OCI-M2 (cell line): ENCODE measurements at regions not wholly inside any gene's neighbourhood (a gene's known extent, or its start where the extent isn't known, plus 50 kb on each side); places are given as distances from the start of the nearest gene placed in this dataset.

Experiments
- DNase-seq: peaks from one replicate; lab custom pipeline; 2025; ENCODE audit not compliant: unreplicated experiment; lab: John Stamatoyannopoulos, UW

DNA sequence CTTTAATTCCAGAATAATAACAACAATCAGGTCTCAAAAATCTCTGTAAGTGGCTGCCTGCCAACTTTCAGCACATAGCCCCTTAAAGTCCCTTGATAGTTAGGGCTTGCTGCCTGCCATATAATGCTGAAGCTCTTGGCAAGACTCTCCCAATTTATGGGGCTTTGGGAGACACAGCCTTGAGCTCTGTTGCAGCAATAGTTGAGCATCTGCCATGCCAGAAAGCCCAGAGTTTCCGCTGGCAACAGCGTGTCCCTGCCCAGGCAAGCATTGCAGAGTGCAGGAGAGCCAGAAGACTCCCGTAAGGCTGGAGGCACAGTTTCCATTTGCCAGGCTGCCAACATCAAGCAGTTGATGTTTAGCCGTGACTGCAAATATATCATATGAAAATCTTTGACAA lies 678.5 kb upstream of the NUDT12 start:
- no peak for DNase-seq

DNA sequence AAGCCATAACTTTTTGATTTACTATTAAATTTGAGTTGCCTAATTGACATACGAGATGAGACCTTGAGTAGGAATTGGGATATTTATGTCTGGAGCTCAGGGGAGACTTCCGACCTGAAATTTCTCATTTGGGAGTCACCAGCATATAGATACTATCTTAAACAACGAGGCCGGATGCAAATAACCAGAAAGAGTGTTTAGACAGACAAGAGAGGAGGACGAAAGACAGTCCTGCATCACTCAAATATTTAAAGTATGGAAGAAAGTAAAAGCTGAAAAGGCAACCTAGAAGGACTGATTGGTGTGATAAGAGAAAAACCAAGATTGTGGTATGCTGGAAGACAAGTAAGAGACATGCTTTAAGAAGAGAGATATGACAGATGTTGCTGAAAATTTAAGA lies 675.0 kb upstream of the NUDT12 start:
- DNase-seq, result no peak

DNA sequence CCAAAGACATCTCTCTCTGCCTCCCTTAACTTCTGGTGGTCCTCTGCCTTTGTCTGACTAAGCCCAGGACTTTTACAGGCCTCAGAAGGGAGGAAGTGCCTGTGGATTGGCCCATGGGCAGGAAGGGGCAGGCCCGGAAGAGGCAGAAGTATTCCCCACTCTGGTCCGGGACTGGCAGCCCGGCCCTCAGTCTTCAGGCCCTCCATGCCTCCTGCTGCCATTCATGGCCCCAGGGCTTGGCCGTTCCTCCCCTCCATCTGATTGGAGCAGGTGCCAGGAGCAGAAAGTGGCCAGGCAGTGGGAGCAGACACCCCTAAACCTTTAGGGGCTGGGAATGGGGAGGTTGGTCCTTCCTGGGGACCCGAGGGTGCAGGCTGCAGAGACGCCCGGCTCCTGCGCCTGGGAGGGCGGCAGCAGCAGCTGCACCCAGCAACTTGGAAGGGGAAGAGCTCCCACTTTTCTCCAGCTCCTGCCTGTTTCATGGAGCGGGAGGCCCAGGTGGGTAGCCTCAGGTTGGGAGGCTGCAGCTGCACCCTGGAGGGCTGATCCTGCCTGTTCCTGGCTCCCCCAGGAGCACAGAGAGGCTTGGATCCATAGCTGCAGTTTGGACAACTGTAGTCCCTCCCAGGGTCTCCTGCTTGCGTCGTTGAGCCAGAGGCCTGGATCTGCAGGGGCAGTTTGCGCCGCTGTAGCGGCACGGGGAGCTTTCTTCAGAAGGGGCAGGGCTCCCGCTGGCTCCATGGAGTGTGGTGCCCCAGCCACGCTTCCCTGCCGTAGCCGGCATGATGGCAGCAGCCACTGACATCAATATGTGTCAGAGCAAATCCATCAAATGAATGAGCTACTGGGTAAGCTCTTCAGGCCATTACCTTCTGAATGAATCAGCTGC lies 661.5 kb upstream of the NUDT12 start:
- DNase-seq, result no peak

DNA sequence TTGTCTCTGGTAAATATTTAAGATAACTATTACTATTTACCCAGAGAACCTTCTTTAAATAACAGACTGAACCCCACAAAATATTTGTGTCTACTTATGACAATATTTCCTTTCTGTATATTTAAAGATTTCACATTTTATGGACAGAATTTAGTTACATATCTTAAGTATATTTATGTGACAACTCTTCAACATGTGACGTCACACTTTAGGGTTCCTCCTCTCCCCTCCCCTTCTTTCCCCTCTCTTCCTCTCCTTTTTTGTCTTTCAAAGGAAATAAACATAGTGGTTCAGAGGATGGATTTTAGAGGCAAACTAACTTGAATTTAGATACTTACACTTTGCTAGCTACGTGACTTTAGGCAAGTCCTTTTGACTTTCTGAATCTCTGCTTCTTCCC lies 655.6 kb upstream of the NUDT12 start:
- no peak for DNase-seq

DNA sequence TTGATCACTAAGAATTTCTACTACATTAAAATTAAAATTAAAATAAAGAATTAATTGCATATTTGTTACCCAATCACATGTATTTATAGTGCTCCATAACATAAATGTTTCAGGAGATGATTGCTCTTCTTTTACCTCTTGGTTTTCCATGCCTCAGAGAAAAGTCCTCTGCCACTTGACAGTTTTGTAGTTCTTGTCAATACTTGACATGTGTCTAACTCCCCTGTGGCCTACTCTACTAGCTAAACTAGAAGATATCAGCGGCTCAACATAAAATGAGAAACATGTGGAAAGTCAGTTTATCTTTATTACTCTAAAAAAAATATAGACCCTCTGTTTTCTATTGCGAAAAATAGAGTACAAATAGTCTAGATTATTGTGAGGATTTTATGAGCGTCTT lies 650.6 kb upstream of the NUDT12 start:
- no peak for DNase-seq

DNA sequence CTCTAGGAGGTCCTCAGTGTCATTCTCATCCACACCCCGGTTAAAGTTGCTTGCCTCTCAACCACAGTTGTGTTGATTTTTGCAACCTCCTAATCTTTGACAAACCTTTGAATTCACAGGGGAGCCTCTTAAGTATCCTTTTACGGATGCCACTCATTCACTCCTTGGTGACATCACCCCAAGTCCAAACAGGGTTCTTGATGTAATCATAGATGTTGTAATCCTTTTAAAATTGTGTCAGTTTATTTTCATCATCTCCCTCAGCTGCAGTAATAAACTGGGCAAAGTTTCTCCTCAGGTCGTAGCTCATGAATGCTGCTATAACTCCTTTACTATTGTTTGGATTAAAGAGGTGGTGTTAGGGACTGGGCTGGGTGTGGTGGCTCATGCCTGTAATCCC lies 637.2 kb upstream of the NUDT12 start:
- no peak for DNase-seq

DNA sequence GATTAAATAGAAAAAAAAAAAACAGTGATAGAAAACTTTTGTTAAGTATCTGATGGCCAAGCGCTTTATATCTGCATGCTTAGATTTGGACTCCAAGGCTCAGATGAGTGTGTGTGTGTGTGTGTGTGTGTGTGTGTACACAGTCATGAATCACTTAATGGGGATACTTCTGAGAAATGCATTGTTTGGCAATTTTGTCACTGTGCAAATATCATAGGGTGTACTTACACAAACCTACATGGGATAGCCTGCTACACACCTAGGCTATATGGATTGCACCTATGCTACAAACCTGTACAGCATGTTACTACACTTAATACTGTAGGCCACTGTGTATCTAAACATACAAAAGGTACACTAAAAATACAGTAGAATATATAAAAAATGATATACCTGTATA lies 635.6 kb upstream of the NUDT12 start:
- no peak for DNase-seq

DNA sequence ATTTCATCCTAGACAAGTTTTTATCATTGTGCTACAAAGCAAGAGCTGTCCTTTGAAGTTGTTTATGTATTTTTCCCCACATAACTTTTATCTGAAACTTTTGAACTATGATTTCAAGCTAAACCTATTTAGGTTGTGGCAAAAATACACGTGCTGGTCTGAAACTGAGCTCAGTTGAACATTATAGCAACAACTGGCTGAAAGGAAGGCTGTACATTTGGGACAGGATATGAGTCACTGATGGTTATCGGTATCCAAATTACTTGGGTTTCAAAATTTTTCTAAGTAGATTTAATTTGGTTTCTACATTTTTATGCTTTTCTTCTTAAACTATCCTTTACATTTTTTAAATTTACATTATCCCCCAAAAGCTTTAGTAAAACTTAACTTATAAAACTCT lies 627.3 kb upstream of the NUDT12 start:
- no peak for DNase-seq

DNA sequence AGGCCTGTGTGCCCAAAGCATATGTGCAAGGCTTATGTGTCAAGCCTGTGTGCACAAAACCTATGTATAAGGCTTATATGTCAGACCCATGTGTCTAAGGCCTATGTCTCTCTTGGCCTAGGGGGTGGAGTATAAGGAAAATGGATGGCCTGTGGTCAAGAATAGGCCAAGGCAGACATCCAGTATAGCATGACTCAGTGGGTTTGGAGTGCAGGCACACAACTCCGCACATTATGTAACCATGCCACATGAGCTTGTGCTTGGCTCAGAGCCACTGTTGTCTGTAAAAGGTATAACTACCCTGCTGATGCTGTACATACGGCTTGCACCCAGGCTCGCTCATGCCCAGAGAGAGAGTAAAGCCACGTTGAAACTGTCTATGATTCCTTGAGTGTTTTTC lies 626.4 kb upstream of the NUDT12 start:
- DNase-seq, result no peak

DNA sequence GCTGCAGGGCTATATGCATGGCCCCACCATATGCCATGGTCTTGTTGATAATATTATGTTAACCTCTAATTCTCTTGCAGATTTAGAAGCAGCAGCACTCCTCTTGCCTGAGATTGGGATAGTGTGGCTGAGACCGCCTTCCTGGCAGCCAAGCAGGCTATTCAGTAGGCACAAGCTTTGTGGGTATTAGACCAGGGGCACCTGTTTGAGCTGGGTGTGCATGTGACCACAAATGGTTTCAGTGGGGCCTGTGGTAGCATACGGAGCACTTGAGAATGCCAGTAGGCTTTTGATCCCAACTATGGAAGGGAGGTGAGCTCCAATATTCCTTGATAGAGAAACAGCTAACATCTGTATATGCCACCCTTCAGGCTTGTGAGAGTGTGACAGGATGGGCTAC lies 625.1 kb upstream of the NUDT12 start:
- no peak for DNase-seq

DNA sequence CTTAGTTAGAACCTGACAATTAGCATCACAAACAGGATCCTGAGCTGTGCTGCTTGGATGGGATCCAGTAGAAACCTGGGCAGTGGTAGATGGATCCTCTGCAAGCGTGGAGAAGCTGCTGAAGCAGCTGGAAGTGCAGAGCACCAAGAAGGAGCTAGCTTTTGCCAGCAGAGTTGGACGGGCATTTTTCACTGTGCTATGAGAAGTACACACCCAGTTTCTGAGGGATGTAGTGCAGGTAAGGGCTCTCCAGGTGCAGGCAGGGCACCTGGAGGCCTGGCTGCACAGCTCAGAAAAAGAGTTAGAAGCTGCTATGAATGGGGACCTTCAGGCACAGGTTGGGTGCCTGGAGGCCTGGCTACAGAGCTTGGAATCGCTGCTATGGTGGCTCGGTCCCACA lies 623.9 kb upstream of the NUDT12 start:
- DNase-seq, result no peak

DNA sequence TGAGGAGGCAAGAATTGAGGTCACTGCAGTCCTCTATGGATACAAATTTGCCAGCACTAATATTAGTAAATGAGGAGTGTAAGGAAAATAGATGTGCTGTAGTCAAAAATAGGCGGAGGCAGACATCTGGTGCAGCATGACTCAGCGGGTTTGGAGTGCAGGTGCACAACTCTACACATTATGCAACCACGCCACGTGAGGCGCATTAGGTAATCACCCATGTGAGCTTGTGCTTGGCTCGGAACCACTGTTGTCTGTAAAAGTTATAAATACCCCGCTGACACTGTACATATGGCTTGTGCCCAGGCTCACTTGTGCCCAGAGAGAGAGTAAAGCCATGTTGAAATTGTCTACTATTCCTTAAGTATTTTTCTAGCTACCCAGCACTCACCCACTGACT lies 623.5 kb upstream of the NUDT12 start:
- no peak for DNase-seq

DNA sequence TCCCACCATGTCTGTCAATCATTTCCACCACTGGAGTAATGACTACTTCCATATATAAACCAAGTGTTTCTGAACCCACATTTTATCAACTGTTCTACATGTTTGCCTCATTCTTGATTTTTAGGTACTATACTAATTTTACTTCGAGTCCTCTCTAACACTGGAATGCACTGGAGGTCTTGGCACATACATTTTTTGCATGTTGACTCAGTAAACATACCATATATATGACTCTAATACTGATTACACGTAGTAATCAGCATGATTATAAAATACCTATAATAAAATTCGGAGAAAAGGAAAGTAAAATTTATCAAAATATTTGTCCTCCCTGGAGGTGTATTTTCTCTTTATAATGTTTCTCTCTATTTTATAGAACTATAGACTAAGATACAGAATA lies 621.7 kb upstream of the NUDT12 start:
- DNase-seq, result no peak

DNA sequence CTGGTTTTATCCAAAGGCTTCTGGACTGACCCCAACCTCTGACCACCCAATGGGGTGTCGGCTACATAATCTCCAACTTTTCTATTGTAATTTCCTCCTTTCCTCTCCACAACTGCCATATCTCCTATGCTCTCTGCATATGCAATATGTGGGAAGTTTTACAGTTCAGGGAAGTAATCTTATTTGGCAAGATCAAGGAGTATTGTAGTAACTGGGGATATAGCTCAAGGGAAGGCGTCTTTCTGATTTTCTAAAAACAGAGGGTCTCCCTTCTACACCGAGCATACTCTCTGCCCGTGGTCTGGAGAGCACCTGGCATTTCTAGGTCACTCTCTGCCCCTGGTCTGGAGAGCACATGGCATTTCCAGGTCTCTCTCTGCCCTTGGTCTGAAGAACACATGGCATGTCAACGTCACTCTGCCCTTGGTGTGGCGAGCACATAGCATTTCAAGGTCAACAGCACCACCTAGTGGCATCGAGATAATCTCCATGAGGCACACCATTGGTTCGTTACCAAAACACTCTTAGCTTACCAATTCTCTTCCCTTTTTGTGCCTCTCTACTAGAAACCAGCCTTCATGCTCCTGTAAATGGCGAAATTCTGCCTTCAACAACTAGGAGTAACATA lies 616.4 kb upstream of the NUDT12 start:
- DNase-seq, result no peak

DNA sequence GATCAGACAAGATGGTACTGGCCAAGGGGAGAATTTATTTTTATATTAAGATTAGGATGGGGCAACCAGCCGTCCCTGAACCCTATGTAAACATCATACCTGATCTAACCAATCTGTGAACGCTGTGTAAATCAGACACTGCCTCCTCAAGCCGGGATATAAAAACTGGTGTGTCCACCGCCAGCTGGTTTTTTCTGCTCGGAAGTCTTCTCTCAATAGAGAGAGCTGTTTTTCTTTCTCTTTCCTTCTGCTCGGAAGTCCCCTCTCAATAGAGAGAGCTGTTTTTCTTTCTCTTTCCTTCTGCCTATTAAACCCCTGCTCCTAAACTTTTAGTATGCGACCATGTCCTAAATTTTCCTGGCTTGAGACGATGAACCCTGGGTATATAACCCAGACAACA lies 615.5 kb upstream of the NUDT12 start:
- no peak for DNase-seq

DNA sequence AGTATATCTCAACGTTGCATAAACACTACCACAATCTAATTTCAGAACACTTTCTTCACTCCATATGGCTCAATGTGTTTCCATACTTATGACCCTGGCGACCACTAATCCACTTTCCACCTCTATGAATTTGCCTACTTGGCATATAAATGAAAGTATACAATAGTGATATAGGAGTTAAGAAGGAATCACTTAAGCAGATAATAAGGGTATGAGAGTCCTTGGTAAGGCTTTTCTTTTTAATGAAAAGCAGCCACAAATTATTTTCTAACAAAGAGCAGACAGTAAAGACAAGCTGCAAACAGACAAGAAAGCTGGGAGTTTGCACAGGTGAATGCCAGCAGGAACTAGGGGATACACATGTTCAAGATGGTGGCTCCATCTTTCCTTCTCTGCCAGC lies 615.1 kb upstream of the NUDT12 start:
- no peak for DNase-seq

DNA sequence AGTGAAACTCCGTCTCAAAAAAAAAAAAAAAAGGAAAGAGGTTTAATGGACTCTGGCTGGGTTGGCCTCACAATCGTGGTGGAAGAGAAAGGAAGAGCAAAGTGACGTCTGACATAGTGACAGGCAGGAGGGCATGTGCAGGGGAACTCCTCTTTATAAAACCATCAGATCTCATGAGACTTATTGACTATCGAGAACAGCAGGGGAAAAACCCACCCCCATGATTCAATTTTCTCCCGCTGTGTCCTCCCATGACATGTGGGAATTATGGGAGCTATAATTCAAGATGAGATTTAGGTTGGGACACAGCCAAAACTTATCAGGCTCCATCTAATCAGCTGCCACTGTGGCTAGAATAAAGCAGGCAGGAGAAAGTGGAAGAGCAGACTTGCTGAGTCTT lies 610.4 kb upstream of the NUDT12 start:
- no peak for DNase-seq

DNA sequence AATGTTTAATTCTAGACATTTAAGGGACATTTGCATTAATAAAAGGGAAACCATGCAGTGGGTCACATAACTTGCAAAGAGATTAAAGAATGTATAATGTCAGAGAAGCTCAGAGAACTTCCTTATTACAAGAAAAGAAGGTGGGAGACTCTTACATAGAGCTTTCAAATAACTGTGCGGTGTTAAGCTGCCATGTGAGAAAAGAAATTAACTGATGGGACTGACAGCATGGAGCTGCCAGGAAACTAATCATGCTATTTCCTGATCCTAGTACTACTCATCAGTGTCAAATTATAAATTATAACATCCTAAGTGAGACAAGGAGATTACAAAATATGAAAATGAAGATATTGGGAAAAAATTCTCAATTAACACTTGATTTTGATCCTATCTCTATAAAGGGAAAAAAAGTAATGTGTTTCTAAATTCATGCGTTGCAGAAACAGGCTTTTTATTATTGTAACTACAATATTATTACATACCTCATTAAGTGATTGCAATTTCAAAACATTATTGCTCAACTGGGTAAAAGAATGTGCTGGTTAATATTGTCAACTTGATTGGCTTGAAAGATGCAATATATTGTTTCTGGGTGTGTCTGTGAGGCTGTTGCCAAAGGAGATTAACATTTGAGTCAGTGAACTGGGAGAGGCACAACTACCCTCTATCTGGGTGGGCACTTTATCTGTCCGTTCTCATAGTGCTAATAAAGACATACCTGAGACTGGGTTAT lies 609.5 kb upstream of the NUDT12 start:
- no peak for DNase-seq

DNA sequence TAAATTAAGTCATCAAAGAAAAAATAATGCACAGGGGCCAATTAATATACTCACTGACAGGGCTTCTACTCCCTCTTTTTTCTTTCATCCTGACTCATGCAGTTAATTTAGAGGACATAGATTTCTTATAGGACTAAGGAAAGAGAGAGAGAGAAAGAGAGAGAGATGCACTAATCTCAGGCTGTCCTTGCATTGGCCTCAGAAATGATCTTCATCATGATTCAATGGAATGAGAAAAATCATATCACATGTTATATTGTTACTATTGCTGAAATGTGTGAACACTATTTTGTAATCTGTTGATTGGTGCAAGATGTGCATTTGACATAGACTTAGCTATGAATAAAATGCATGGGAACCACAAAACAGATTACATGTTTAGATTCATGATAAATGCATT lies 608.3 kb upstream of the NUDT12 start:
- DNase-seq, result no peak

DNA sequence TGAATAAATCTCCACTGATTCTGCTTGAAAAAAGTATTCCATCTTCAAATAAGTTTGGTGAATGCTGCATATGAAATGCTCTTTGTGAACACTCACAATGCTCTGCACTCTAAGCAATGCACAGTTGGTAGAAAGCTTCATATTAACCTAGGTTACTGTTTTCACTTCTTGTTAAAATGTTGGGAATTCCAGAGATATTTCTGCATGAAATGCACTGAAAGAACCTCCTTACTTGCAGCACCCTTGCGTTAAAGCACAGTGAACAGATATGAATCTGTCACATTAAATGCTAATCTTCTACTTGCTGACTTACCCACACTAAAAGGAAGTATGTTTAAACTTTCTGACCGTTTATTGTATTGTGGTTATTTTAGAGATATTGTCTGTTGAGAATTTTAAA lies 584.1 kb upstream of the NUDT12 start:
- DNase-seq, result no peak

DNA sequence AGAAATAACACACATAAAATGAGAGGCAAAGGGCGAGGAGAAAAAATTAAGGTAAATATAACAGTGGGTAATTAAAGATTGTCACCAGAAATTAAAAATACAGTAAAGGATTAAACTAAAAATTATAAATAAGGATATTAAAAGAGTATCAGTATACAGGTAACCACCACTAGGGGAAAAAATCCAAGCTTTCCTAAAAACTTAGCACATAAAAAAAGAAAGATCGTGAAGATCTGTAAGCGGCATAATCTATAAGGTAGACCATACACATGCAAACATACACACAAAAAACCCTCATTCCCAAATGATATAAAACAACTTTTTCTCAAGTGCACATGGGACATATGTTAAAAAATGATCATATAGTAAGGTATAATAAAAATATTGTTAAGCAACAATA lies 577.3 kb upstream of the NUDT12 start:
- DNase-seq, result no peak

DNA sequence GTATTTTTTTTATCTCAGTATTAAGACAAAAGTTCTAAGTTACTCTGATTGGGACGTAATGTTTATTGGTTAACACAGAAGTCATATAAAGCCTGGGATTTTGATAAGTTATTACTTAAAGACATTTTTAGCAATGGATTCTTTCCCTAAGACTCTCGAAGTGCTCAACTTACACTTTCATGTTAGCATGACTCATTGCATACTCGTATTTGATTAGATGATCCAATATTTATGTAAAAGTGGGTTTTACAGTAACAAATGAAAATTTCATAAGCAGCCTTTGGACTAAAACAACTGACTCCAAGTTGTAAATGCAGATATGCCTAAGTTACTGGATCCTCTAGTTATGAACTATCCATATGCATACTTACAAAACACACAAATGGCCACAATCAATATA lies 567.7 kb upstream of the NUDT12 start:
- DNase-seq, result no peak
